Stimulated activated CD4-positive, alpha-beta T cell treated with anti-CD3 and anti-CD28 coated beads, Interleukin-4, amount 100 ng/mL, for 4 hours (primary cell): ENCODE measurements at regions not wholly inside any gene's neighbourhood (a gene's known extent, or its start where the extent isn't known, plus 50 kb on each side); places are given as distances from the start of the nearest gene placed in this dataset.

Experiments
- DNase-seq, 2 experiments: peaks; one replicate each; pipeline ENCODE4 v3.0.0-alpha.2; 2020

DNA sequence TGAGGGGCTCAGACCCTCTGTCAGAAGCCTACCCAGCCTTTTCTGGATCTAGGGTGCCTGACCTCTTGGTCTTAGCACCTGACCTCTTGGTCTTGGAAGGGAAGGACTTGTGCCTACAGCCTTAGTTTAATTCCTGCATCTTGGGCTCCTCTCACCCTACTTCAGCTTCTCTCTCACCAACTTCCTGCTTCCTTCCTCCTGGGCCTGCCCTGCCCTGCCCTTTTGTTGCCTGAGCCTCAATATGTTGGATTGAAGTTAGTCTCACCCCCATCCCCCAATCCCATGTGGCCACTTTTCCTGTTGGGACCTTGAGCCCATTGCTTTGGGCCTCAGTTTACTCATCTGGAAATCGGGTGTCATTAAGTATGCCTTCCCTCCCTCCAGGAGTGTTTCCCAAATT is 206.2 kb upstream of the SKOR2 start:
- no peak for DNase-seq

- DNase-seq: no peak
Observed at GRCh38 chr18:47453038-47453437, 201.6 kb upstream of the SKOR2 start.

DNA sequence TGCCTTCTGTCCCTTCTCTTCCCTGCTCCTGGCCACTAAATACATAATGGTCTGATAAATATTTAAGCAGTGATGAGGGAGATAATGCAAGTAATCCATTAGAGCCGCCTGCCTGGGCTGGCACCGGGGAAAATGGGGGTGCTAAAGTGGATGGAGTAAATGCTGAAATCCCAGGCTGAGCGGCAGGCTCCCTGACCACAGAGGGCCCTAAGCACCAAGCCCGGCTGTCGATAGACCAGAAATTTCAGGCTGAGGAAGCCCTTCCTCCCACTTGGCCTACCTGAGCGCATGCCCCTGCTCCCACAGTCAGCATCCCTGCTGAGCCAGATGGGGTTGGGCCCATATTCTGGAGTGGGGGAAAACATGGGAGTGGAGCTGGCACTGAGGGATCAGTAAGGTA is 197.5 kb upstream of the SKOR2 start:
- no peak for DNase-seq

DNA sequence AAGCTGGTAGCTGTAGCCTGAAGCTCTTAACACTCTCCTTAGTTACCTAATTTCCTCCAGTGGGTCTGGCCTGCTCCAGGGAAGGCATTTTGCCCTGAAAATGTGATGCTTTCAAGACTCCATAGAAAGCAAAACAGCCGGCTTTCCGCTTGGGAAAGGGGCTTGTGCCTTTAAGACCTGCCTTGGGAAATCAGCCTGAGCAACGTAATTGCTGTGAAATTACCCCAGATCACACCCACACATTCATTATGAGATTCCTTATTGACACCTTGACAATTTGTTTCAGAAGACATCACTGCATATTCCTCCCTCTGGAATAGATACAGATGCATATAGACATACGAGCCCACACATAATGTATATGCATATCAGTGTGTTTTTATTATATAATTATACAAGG is 190.5 kb upstream of the SKOR2 start:
- no peak for DNase-seq

GRCh38 chr18:47438001-47438400 is 186.5 kb upstream of the SKOR2 start:
- DNase-seq: no peak

GRCh38 chr18:47436871-47437270 is 185.4 kb upstream of the SKOR2 start:
- no peak for DNase-seq

DNA sequence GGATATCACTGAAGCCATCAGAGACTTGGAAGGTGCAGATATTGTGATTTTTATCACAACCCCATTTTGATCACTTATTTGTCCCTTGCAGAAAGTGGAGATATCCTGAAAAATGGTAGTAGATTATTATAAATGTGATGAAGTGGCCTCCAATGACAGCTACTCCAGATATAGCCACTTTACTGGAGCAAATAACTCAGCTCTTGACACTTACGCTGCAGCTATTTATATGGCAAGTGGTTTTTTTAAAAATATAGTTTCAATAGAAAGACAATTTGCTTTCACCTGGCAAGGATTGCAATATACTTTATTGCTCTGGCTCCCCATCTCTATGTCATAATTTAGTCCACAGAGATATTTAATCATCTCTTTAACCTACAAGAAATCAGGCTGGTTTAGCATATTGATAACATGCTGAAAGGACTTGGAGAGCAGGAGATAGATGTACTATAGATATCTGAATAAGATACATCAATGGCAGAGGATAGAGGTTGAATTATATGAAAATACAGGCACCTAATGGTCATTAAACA is 182.8 kb upstream of the SKOR2 start:
- no peak for DNase-seq

- DNase-seq: no peak
Observed at GRCh38 chr18:47427923-47428637, 176.6 kb upstream of the SKOR2 start.

DNA sequence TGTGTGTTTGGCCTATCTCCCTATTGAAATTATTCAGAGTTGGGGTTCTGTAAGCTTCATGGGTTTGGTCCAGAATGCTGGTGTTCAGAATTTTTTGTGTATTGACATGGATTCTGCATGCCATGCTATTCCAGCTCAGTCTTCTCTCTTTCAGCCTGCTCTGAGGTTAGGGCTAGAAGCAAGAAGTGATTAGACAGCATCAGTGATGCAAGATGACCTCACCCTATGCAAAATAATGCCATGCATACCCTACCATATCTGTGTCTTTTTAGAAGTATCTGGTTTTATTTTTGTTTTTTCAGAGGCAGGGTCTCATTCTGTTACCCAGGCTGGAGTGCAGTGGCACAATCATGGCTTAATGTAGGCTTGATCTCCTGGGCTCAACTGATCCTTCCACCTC is 175.6 kb upstream of the SKOR2 start:
- DNase-seq: no peak

- DNase-seq: no peak
Observed at GRCh38 chr18:47425365-47425764, 173.9 kb upstream of the SKOR2 start.

DNA sequence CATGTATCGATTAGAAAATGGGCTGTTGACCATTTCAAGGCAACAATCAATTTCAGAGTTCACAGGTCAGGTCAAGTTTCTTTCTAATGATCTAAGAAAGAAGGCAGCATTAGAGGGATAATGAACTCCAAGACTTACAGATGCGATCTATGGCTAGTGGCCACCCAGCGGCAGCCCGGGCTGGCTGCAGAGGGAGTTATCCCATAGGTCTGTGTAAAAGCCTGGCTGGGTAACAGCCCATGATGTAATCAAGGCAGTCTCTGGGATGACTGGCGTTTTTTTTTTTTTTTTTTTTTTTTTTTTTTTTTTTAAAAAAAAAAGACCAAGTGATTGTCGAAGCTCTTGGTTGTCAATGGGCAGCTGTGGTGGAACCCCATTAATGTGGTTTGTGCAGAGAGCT is 171.1 kb upstream of the SKOR2 start:
- no peak for DNase-seq

DNA sequence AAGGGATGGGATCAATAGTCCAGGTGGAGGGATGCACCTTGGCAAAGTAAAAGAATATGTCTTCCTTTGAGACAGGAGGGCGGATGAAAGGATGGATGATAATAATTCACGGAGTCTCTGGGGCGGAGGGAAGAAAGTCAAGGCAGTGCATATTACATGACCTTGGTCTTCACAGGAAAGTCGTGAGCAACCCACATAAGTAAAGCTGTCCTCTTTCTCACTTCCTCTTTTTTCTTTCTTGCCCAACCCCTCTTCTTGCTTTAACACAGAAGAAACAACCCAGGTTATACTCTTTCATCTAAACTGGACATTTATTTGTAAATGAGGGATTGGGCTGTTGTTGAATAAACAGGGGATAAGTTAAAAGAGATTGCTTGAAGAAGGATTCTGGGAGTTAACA is 168.7 kb upstream of the SKOR2 start:
- no peak for DNase-seq

GRCh38 chr18:47418746-47419145 is 167.3 kb upstream of the SKOR2 start:
- no peak for DNase-seq

DNA sequence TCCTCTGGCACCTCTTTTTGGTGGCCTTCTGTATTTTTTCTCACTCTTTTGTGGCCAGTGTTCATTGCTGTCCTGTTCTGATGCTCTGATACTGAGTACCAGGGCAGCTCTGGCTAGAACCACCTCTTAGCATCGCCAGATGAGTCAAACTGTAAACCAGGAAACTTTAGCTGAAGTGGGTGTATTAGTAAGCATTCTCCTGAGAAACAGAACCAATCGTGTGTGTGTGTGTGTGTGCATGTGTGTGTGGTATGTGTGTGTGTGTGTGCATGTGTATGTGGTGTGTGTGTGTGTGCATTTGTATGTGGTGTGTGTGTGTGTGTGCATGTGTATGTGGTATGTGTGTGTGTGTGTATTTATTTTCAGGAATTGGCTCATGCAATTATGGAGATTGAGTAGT is 166.3 kb upstream of the SKOR2 start:
- DNase-seq: no peak

GRCh38 chr18:47415881-47416280 is 164.4 kb upstream of the SKOR2 start:
- DNase-seq: no peak

DNA sequence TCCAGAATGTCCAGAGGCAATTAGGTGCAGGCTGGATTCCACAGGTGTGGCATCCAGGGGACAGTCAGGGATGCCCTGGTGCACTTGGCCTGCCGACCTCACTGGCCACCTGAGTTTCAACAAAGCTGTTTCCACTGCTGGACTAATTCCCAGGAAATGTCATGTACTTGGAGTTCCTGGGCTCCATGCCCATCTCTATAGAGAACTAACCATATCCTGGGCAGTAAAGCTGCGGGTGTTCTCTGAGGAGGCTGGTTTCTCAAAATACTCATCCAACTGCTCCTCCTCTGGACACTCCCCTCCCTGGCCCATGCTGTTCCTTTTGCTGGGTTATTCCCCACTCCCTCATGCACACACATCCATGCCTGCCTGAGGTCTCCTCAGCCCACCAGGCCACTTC is 161.9 kb upstream of the SKOR2 start:
- no peak for DNase-seq

- no peak for DNase-seq
Observed at GRCh38 chr18:47412924-47413323, 161.5 kb upstream of the SKOR2 start.

GRCh38 chr18:47411159-47411558 is 159.7 kb upstream of the SKOR2 start:
- DNase-seq: no peak

DNA sequence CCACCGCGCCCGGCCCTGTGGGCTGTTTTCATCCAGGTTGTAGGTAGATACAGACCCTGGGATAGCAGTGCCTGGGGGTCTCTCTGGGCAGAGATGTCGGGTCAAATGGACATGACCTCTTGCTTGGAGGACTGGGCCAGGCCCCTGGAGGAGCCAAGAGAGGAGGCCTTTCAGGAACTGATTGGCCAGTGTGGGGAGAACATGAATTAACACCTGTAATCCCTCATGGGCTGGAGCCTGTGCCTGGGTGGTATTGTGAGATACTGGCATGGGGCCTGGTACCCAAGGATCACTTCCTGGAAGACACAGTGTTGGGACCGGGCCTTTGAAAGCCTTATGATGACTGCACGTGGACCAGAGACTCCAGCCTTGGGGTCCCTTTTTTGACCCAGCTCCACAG is 158.7 kb upstream of the SKOR2 start:
- DNase-seq: no peak

DNA sequence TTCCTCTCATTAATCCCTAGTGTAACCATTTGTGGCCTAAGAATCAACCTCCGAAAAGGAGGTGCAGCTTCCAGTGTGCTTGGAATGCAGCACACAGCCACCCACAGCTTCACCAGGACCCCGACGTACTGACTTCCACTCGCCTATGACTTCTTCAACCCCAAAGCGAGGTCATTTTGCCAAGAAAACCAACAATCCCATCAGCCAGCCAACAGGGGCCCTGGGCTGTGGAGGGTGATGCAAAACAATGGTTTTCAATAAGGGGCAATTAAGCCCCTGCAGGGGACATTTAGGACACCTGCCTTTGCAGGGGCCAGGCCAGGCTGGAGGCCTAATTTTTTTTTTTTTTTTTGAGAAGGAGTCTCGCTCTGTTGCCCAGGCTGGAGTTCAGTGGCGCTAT is 158.1 kb upstream of the SKOR2 start:
- no peak for DNase-seq

- DNase-seq: no peak
Observed at GRCh38 chr18:47407736-47408135, 156.3 kb upstream of the SKOR2 start.

DNA sequence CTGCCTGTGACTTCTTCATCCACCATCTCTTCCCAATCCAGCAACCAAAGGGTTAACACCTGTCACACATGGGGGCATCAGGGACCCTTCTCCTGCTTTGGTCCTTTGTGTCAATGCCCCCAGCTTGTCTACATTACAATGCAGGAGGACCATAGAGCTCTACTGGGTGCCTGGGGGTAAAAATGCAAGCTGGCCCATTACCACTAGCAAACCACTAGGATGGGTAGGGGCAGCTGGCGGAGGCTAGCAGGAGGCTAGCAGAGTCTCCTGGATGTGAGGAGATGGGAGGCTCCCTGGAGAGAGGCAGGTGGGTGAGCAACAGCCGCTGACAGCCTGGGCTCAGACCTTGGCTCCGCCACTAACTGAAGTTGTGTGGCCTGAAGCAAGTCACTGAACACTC is 153.4 kb upstream of the SKOR2 start:
- no peak for DNase-seq

GRCh38 chr18:47403949-47404348 is 152.5 kb upstream of the SKOR2 start:
- no peak for DNase-seq

DNA sequence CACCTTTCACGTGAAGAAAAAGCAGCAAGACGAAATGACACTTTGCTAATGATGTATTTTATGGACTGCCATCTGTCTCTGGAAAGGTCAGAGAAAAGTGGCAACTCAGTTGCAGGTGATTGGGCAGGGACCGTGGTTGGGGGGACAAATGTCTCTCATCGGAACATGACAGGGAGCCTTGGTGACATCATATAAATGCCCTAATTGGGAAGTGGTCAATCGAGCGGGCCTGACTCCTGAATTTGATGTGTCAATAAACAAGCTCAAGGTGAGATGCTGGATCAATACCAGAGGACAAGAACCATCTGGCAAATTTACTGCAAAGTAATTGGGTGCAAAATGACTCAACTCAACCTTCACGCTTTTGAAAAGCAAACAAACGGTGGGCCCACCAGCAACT is 151.9 kb upstream of the SKOR2 start:
- no peak for DNase-seq

DNA sequence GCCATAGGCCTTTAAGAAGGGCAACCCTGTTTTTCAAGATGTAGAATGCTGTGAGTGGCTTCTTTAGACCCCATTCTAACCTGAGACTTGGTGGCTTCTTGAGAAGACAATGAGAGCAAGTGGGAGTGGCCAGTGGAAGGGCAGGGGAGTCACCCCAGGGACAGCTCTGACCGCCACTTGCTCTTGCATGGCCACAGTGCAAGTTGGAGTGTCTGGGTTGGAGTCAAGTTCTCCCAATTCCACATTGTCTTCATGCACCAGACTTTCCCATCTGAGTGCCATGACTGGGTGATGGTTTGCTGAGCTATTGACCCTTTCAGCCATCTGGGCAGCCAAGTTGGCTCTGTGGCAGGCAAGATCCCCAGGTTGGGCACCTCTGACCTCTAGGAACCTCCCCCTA is 148.0 kb upstream of the SKOR2 start:
- DNase-seq: no peak
